ENCODE measurements at regions not wholly inside any gene's neighbourhood (a gene's known extent, or its start where the extent isn't known, plus 50 kb on each side); places are given as distances from the start of the nearest gene placed in this dataset.

DNA sequence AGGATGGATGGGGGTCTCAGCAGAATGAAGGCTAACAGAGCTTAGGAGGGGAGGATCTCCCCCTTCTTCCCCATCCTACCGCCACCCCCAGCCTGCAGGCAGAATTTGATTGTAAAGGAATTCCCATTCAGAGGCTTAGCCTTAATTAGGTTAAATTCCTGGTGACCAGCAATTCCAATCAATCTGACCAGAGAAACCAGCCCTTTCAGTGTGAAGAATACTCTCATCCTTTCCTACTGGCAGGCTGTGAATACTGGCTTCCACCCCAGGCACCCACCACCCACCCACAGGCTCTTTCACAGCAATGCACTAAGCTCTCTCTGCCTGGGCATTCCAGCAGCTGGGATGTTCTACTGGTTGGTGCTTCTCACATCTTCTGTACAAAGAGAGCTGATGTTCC, 137.9 kb upstream of the LYZL1 start:
- DNase-seq (ENCODE audit: low read depth): no peak

DNA sequence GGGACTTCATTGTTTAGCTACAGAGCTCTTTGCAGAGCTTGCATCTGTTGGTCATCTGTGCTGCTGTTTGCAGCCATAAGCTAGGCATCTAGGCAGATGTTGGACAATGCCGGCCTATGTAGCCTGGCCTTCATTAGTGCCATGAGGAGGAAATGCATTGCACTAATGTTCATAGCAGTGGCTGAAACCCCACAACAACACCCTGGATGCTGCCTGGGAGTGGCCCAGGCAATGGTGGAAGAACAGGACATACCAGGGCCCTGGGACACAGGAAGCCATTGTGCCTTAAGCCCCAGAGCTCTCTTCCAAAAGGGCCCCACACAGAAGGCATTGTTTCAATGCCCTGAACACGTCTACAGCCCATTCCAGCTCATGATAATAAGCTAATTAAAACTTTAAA, 131.5 kb upstream of the LYZL1 start:
- no peak for DNase-seq (ENCODE audit: low read depth)

DNA sequence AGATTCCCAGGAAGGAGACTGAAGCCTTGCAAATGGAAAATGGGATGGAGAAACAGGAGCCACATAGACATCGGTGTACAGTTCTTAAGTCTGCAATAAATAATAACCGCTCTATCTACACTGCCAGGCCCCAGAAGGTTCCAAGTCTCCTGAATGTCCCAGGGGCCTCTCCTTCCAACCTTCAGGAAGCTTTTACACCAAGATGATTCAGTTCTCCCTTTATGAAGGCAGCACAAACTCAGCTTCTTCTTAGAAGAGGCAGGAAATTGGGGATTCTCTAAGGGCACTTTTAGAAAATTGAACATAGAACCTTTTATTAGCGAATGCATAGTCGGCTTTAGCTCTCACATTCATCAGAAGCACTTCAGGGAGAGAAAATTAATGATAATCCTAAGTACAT, 130.8 kb upstream of the LYZL1 start:
- no peak for DNase-seq (ENCODE audit: low read depth)

DNA sequence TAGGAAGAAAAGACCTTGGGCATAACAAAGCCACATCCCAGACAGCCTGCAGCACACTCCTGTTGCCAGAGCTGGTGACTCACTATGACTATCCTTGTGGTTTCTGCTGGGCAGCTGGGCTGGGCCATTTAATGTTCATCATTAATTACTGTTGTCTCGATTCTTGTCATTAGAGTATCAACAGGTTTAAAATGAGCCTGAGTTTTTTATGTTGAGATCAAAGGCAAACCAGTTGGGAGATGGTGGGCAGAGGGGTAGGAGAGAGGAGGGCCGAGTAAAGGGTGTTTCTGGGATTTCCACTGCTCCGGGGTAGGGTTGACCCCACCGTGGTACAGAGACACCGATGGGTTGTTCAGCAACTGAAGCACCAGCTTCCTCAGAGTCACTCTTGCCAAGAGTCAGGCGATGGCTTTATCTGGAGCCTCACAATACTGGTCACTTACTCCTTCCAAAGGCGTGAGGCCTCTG, 128.7 kb upstream of the LYZL1 start:
- peak; percentile 89 for DNase-seq (ENCODE audit: low read depth)

DNA sequence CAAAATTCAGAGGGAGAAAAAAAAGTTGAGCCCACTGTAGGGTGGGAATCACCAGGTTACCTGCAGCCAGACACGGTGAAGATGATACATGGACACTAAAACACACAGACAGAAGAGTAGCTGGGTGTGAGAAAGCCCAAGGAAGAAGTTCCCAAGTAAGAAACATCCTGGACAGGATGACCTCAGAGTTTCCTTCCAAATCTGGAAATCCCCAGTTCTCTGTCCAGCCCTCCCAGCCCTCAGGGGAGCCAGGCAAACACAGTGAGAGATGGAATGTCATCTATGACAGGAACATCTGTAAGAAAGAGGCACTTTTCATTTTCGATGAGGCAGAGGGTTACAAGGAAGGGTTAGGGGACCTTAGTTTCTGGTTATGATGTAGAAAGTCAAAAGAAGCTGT, 125.1 kb upstream of the LYZL1 start:
- DNase-seq (ENCODE audit: low read depth): peak; percentile 35

DNA sequence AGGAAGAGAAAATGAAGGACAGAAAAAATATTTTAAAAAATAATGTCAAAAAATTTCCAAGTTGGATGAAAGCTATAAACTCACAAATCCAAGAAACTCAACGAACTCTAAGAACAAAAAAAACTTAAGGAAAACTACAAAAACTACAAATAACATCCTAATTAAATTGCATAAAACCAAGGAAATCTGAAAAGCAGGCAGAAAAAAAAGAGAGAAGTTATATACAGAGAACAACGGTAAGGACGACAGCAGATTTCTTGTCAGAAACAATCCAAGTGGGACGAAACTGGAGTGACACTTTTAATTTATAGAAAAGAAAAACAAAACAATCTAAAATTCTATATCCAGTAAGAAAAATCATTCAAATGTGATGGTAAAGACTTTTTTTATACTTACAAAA, 122.2 kb upstream of the LYZL1 start:
- DNase-seq (ENCODE audit: low read depth): no peak

DNA sequence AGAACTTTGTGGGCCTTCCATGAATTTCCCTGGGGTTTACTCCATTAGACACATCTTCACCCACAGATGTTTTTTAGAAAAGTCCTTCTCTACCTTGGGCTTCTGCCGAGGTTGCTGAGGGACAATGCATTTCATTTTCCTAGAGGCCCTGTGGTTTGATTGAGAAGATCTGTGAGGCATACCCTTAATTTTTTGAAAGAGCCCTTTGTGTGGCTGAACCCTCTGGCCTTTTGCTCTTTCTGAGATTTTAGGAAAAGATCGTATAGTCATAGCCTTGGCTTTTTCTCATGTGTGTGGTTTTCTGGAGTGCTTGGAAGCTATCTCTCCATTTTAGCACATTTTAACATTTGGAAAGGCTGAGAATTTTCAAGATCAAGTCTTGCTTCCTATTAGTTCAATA, 119.8 kb upstream of the LYZL1 start:
- DNase-seq (ENCODE audit: low read depth): no peak

DNA sequence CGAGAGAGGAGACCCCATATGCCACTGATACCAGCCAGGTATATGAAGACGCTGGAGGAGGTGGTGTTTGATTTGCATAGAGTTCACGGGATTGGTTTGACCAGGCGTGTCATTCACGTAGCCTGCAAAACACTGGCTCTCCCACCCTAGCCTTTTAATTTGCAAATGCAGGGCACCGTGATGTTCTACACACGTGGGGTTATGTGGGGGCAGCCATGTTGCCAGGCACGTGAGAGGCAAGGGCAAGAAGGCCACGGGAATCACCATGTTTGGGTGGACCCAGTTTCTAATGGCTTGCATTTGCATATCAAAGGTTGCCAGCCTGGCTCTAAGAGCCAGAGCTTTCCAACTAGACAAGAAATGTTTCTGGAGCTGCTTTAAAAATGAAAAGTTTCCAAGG, 117.2 kb upstream of the LYZL1 start:
- DNase-seq (ENCODE audit: low read depth): no peak

DNA sequence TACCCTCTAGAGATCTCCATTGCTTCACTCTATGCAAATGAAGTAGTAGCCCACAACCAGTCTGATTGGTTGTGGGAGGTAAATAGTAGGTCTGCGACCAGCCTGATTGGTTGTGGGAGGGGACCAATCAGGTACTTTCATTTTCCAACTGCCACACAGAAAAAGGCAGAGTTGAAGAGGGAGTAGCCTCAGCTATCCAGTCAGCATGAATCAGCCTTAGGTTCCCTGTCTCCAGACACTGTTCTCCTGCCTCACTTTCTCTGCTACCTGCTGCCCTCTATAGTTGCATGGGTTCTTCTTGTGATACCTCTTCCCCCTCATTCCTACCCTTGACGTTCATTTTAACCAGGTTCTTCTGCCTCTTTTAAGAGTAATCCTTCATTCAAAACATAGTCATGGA, 114.5 kb upstream of the LYZL1 start:
- peak; percentile 25 for DNase-seq (ENCODE audit: low read depth)

DNA sequence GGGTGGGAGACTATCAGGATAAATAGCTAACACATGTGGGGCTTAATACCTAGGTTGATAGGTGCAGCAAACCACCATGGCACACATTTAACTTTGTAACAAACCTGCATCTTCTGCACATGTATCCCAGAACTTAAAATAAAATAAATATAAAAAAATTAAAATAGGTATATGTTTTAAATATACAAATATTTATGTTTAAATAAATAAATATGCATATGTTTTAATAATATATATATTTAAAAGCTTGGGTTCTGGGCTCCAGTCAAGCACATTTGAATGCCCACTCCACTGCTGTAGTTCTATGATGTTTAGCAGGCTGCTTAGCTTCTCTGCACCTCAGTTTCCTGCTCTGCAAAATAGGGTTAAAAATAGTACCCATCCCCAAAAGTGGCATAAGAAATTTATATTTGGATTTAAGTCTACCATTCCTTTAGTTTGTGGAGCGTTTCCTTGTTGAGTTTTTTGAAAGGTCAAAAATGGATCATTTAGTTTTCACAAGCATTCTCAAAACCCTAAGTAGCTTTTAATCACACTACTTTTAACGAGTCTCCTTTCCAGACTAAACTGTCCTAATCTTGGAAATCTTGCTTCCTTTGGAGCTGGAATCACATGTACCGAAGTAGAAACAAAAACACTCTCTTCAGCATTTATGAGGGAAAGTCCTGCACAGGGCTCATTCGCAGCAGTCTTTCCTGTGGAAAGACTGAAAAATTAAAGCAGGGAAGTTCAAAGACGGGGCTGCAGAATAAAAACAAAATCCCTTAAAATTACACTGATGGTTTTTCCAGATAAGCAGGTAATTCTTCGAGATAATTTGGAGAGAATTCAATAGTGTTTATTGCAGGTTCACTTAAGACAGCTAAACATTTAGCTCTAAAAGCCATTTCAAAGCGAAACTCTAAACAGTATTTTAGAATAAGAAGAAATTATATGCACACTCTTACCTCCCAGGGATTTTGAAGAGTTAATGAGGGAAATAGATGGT, 111.7 kb upstream of the LYZL1 start:
- no peak for DNase-seq (ENCODE audit: low read depth)

DNA sequence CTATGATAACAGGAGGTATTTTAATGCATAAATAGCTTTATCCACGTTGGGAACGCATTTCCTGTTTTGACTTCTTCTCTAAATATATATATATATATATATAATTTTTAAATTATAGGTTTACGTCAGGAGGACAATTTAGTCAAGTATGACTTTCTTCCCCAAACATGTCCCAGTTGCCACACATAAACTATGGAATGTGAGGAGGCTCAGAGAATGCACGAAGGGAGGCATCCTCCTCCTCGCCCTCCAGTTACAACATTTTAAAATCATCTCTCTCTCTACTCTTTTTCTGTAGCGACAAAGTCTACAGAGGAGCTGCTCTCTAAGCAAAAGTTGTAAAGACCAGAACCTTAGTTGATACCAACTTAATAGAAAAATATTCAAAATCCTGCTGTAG, 106.9 kb upstream of the LYZL1 start:
- no peak for DNase-seq (ENCODE audit: low read depth)

DNA sequence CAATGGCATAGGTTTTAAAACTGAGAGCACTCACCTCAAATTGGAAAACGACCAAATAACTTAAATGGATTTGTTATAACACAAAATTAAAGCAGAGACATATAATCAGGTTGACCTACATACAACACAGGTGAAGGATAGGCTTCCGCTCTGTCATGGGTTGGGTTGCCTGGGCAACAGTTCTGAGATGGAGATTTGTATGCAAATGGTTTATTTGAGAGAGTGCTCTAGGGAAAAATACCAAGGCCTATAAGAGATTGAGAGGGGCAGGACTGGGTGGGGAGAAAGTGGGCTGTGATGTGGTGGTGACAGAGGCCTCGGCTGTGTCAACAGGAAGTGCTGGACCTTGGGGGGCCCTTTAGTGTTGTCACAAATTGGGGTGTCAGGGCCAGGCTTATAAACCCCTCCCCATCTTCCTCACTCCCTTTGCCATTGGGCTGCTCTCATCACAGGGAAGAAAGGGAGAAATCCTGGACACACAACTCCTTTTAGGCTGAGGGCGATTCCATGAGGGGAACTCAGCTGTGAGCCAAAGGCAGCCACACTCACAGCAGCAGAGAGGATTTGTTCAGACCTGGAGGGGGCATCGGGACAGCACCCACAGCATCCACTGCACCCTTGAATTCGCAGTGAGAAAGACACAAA, 105.4 kb upstream of the LYZL1 start:
- no peak for DNase-seq (ENCODE audit: low read depth)

DNA sequence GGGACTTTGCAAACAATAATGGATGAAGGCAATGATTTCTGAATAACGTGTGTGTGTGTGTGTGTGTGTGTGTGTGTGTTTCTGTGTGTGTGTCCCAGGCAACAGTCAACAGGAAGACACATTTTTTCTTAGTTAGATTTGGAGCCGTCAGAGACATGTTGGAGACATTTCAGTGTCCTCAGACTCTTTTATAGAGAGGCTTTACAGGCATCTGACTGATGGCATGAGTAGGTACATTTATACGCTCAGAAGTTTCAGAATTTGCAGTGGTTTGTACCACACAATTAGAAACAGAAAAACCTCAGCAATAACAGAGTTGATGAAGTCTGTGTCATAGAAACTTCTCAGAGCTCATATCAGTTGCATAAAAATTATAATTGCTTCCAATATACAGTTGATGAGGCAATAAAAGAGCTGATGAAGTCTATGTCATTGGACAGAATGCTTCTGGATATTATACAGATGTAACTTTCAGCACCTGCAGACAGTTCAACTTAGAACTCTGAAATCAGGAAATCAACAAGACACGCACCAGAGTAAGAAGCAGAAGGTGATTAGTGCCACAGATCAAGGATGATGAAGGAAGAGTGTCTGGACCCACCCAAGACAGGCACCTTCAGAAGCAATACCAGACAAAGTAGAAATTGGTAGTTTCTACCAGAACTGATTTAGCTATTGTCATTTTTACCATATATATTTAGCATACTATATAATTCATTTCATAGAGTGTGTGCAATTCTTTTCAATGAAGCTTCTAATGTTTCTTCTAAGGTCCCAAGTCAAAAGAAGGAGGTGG, 104.5 kb upstream of the LYZL1 start:
- no peak for DNase-seq (ENCODE audit: low read depth)

DNA sequence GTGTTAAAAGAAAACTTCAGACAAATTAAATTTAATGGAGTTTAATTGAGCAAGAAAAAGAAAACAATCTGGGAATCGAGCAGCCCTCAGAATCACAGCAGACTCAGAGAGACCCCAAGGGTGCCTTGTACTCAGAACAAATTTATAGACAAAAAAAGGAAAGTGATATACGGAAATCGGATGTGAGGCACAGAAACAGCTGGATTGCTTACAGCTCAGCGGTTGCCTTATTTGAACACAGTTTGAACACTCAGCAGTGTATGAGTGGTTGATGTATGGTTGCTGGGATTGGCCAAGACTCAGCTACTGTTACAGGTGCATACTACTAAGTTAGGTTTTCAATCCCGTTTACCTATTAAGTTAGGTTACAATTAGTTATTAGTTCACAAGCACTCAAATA, 103.8 kb upstream of the LYZL1 start:
- DNase-seq (ENCODE audit: low read depth): no peak

DNA sequence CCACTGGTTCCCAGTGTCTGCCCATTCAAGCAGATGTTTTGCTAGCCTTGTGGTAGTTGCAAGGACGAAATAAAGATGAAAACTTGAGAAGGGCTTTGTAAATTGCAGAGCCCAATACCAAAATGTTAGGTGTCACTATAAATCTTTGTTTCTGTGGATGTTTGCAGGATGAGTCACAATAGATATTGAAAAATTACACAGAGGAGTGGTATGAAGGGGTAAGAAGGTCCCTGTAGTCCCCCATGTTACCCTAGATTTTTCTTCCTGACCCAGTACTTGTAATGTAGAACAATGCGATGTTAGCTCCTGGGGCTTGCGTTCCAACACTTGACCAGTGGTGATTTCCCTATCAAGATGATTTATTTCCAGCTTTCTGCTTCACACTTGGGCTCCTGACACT, 102.6 kb upstream of the LYZL1 start:
- DNase-seq (ENCODE audit: low read depth): peak; percentile 0

DNA sequence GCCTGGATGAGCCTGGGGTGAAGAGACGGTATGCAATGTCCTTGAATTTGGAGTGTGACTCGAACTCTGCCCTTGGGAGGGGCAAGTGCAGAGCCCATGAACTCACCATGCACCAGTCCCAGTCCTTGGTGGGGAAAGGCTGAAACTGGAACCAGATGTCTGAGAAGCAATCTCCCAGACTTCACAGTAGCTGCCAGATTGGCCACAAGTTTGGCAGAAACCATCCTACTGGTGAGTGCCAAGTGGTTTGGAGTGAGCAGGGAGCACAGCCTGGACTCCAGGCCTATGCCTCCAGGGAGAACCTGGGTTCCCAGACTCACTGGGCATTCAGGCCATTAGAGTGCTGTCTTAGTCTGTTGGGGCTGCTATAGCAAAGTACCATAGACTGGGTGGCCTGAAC, 99.6 kb upstream of the LYZL1 start:
- DNase-seq (ENCODE audit: low read depth): no peak

DNA sequence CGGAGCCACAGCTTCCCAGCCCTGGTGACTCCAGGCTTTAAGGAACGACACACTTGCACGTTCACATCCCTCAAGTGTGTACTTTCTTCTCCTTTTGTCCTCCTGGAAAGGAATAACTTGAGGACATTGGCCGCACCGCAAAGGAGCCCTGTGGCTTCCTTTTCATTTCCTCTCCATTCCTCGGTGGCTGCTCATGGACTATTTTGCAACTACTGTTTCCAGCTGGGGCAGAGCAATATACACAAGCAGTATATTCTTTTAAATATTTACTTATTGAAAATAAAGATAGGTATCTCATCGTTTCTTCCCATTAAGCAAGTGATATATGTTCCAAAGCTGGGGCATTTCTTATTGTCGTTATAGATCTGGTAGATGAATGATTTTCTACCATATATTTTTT, 97.2 kb upstream of the LYZL1 start:
- no peak for DNase-seq (ENCODE audit: low read depth)

DNA sequence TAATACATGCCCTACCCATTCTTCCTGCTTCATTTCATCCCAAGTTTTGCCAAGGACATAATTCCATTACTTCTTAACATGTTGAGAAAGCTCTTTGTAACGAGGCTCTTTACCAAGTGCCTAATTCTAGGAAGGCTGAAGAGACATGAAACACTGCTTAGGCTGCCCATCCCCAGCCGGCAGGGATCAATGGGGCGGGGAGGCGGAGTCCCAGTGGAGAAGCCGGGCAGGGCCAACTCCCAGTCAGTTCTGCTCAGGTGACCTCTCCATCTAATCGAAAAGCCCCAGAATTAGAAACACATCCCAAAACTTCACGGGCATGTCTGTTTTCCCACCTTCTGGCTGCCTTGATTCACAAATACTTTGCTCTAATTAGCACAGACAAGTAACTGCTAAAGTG, 89.5 kb upstream of the LYZL1 start:
- no peak for DNase-seq (ENCODE audit: low read depth)

DNA sequence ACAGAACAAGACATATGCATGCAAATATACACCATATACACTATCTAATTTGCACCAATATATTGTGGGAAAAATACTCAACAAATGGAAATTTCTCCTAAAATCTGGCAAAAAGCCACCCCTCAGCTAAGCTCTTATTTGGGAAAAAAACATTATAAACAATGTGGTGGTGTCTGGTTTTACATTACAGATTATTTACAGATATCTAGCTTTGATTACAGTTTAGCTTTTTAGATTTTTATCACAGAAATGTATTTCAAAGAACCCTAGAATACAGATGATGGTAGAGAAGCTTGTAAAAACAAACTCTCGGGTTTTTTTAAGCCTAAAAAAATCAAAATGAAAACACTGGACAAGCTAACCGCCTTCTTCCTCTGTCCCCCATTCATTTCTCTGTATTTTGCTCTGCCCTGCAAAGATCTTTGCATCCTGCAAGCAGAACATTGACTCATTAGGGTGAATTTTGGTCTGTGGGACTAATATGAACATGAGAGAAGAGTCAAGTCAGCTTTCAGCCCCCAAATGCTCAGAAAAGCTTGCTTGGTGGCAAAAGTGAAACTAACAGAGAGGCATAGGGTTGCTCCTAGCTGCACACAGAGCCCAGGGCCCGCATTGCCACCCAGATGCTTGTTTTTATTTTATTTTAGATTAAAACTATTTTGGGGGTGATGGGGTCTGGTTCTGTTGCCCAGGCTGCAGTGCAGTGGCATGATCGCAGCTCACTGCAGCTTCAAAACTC, 88.8 kb upstream of the LYZL1 start:
- no peak for DNase-seq (ENCODE audit: low read depth)

DNA sequence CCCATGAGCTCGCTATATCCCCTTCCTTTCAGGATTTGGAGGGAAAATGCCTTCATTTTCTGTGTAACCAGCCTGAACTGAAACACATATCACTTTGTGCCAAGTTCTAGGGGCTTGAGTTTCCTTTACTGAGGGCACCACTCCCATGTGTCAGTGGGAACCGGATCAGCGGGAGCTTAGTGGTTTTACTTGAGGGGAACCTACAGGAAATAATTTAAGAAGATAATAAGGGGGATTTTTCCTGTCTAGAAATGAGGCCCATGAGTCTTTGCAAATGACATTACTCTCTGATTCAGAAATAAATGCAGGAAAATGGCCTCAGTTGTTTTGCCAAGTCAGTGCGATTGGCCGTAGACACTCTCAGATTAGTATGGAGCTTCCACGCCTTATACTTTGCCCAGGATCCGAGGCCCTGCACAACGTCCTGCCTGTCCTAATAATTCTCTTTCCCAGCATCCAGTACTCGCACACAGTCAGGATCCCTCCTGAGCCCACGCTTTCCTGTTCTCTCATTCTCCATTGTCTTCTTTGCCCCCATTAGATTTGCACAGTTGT, 86.4 kb upstream of the LYZL1 start:
- no peak for DNase-seq (ENCODE audit: low read depth)

DNA sequence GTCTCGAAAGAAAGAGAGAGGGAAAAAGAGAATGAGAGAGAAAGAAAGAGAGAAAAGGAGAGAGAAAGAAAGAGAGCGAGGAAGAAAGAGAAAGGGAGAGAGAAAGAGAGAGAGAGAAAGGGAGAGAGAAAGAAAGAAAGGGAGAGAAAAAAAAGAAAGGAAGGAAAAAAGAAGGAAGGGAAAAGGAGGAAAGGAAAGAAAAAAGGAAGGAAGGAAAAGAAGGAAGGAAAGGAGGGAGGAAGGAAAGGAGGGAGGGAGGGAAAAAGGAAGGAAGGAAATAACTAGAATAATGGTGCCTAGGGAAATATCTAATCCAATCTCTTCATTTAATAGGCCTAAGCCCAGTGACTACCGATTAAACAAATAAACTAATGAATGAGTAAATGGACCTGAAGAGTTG, 85.4 kb upstream of the LYZL1 start:
- DNase-seq (ENCODE audit: low read depth): no peak
